ENCODE measurements at regions not wholly inside any gene's neighbourhood (a gene's known extent, or its start where the extent isn't known, plus 50 kb on each side); places are given as distances from the start of the nearest gene placed in this dataset.

DNA sequence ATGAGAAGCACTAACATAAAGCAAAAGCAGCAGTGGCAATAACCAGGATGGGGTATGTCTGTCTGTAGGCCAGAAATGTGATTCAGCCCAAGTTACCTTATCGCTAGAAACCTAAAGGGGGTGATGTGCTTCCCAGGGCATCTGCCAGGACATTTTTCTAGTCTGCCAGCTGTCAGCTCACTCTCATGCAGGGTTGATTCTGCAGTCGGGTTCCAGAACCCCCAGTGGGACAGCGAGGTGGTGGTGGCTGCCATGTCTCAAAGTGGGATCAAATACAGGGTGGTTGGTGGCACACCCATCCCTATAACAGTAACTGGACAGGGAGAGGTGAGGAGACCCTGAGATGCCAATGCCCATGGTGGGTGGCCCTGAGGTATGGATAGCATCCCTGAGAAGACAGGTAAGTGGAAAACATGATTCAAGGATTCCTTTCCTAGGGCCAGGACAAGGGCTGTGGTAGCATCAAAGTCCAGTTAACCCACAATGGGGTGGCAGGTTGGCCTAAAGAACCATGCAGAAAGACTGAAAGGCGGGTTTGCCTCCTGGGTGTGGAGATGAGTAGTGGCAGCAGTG, 84.3 kb downstream of the TNFRSF13B start:
- no peak for TF ChIP-seq EZH2phosphoT487 (IDR thresholded peaks at IDR 0.05; ENCODE audit: insufficient read depth, low read depth)
- no peak for TF ChIP-seq EZH2 (IDR thresholded peaks at IDR 0.05; ENCODE audit: insufficient read depth, poor library complexity, severe bottlenecking)
